ENCODE measurements at regions not wholly inside any gene's neighbourhood (a gene's known extent, or its start where the extent isn't known, plus 50 kb on each side); places are given as distances from the start of the nearest gene placed in this dataset.

GRCh38 chr12:128191380-128191779 lies 75.6 kb upstream of the TMEM132C start:
- DNase-seq, result no peak

GRCh38 chr12:128204711-128205110 lies 62.3 kb upstream of the TMEM132C start:
- no peak for DNase-seq

GRCh38 chr12:128205145-128205544 lies 61.8 kb upstream of the TMEM132C start:
- no peak for DNase-seq

DNA sequence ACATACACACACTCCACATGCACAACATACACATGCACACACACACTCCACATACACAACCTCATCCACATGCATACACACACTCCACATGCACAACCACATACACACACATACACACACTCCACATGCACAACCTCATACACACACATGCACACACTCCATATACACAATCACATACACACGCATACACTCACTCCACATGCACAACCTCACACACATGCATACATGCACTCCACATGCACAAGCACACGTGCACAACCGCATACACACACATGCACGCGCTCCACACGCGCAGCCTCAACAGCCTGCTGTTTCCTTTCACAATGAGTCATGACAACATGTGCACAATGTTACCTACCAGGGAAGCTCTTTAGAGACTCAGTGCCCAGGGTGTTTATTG lies 61.2 kb upstream of the TMEM132C start:
- DNase-seq, result no peak

Measured in NCI-H510A treated with DMSO at 0.1 percent for 48 hours (cell line).